Fibroblast of lung (primary cell): ENCODE measurements at regions not wholly inside any gene's neighbourhood (a gene's known extent, or its start where the extent isn't known, plus 50 kb on each side); places are given as distances from the start of the nearest gene placed in this dataset.

ENCODE experiments used
- DNase-seq, 2 donors: peaks; one replicate each; pipeline versions ENCODE4 v3.0.0 to v3.0.0-alpha.2; 2010; ENCODE audit warnings: low read depth in 2 of 2
- H2AFZ ChIP-seq: 2 replicates; pipeline ENCODE4 v1.5.1; 2012; ENCODE audit warnings: low read length, control low read depth, inconsistent platforms
- H3K27ac ChIP-seq: 2 replicates; pipeline ENCODE4 v1.5.1; 2011; ENCODE audit warnings: low read length, control low read depth; ENCODE audit not compliant: insufficient read depth
- H3K27me3 ChIP-seq: 2 replicates; pipeline ENCODE4 v1.5.1; 2011; ENCODE audit warnings: mild to moderate bottlenecking, low read length; ENCODE audit not compliant: control insufficient read depth, insufficient read depth
- H3K36me3 ChIP-seq: 2 replicates; pipeline ENCODE4 v1.5.1; 2011; ENCODE audit warnings: low read length; ENCODE audit not compliant: control insufficient read depth, insufficient read depth
- H3K4me1 ChIP-seq: 2 replicates; pipeline ENCODE4 v1.5.1; 2011; ENCODE audit warnings: low read length; ENCODE audit not compliant: control insufficient read depth, insufficient read depth; ENCODE audit errors: extremely low read depth
- H3K4me2 ChIP-seq: 2 replicates; pipeline ENCODE4 v1.5.1; 2011; ENCODE audit warnings: low read length, control low read depth; ENCODE audit not compliant: insufficient read depth; ENCODE audit errors: extremely low read depth
- H3K4me3 ChIP-seq, 4 experiments: fragments of 200-600 bp in 1 of 4; sonication (generic) in 1 of 4; replicated peaks in 1 of 4; 2 replicates each; pipeline ENCODE4 v1.5.1; 2011 to 2016; ENCODE audit warnings: low read length in 4 of 4, low read depth in 3 of 4, mild to moderate bottlenecking in 3 of 4, control low read depth in 2 of 4, inconsistent platforms in 1 of 4, mixed read lengths in 1 of 4; ENCODE audit not compliant: insufficient read depth in 1 of 4; ENCODE audit errors: control extremely low read depth in 1 of 4
- H3K79me2 ChIP-seq: 2 replicates; pipeline ENCODE4 v1.5.1; 2012; ENCODE audit warnings: mild to moderate bottlenecking, low read length, inconsistent platforms; ENCODE audit not compliant: control insufficient read depth, insufficient read depth
- H3K9ac ChIP-seq: 2 replicates; pipeline ENCODE4 v1.5.1; 2011; ENCODE audit warnings: mild to moderate bottlenecking, low read length, control low read depth; ENCODE audit not compliant: insufficient read depth
- H3K9me3 ChIP-seq: 2 replicates; pipeline ENCODE4 v1.5.1; 2012; ENCODE audit warnings: low read depth, low read length; ENCODE audit not compliant: control insufficient read depth, insufficient read depth
- H4K20me1 ChIP-seq: 2 replicates; pipeline ENCODE4 v1.5.1; 2011; ENCODE audit warnings: low read length; ENCODE audit not compliant: control insufficient read depth, insufficient read depth; ENCODE audit errors: extremely low read depth
- CTCF ChIP-seq, 2 donors: IDR thresholded peaks in 1 of 2; conservative IDR thresholded peaks in 1 of 2; 1 replicate in 1 of 2; 2 replicates in 1 of 2; pipeline ENCODE4 v1.5.1; 2011 to 2012; ENCODE audit warnings: low read length in 2 of 2, control low read depth in 1 of 2, inconsistent platforms in 1 of 2, low read depth in 1 of 2, mild to moderate bottlenecking in 1 of 2
- EZH2 ChIP-seq: IDR thresholded peaks from 2 replicates; pipeline ENCODE4 v1.5.1; 2012; ENCODE audit warnings: low read length, control low read depth, mild to moderate bottlenecking; ENCODE audit errors: missing control alignments

DNA sequence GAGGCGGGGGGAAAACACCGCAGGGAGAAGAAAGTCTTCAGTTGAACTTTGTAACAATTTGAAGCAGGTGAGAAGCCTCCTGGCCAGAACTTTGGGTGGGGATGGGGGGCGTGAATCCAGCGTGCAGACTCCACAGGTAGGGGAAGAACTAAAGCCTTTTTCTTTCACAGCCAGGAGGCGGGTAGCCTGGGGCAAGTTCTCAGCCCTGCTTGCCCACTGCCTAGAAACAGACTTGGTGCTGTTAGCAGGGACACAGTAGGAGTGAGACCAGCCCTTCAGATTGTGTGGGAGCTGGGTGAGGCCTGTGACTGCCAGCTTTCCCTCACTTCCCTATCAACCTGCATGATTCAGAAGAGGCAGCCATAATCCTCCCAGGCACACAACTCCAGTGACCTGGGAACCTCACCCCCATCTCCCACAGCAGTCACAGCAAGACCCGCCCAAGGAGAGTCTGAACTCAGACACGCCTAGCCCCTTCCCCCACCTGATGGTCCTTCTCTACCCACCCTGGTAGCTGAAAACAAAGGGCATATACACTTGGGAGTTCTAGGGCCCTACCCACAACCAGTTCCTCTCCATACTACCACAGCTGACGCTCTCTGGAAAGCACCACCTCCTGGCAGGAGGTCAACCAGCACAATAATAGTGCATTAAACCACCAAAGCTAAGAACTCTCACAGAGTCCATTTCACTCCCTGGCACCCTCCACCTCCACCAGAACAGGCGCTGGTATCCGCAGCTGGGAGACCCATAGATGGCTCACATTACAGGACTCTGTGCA, 83.5 kb upstream of the CDC42BPA start:
- no peak overlapping the region for H3K27ac ChIP-seq
- no peak overlapping the region for H3K4me2 ChIP-seq
- no peaks in the 10 kb centered on the region for H3K79me2 ChIP-seq
- H3K9me3 ChIP-seq = no peaks in the 10 kb centered on the region
- H3K4me3 ChIP-seq = no peak overlapping the region
- no peak for TF ChIP-seq EZH2
- TF ChIP-seq CTCF (conservative IDR thresholded peaks at IDR 0.05 in 1 of 2, IDR thresholded peaks at IDR 0.05 in 1 of 2; ENCODE audit: low read depth in 1 of 2, low read length in 2 of 2) = no peak
- H3K36me3 ChIP-seq = no peaks in the 10 kb centered on the region
- H4K20me1 ChIP-seq = no peaks in the 10 kb centered on the region
- no peaks in the 10 kb centered on the region for H3K4me1 ChIP-seq
- no peaks in the 10 kb centered on the region for H3K27me3 ChIP-seq
- DNase-seq = no peak
- H2AFZ ChIP-seq = no peak overlapping the region
- no peak overlapping the region for H3K9ac ChIP-seq

- Histone ChIP-seq H3K27ac (no peak overlapping the region), H3K9me3 (no peaks in the 10 kb centered on the region), H3K4me2 (no peak overlapping the region), H3K79me2 (no peaks in the 10 kb centered on the region), H3K36me3 (no peaks in the 10 kb centered on the region), H3K4me1 (no peaks in the 10 kb centered on the region), H2AFZ (no peak overlapping the region), H3K4me3 (no peak overlapping the region), H3K9ac (no peak overlapping the region), H3K27me3 (no peaks in the 10 kb centered on the region), H4K20me1 (no peaks in the 10 kb centered on the region)
- no peak for TF ChIP-seq EZH2
- no peak for TF ChIP-seq CTCF (conservative IDR thresholded peaks at IDR 0.05 in 1 of 2, IDR thresholded peaks at IDR 0.05 in 1 of 2; ENCODE audit: low read depth in 1 of 2, low read length in 2 of 2)
- DNase-seq = no peak
These were observed 80.9 kb upstream of the CDC42BPA start for GRCh38 chr1:227399152-227399730.

DNA sequence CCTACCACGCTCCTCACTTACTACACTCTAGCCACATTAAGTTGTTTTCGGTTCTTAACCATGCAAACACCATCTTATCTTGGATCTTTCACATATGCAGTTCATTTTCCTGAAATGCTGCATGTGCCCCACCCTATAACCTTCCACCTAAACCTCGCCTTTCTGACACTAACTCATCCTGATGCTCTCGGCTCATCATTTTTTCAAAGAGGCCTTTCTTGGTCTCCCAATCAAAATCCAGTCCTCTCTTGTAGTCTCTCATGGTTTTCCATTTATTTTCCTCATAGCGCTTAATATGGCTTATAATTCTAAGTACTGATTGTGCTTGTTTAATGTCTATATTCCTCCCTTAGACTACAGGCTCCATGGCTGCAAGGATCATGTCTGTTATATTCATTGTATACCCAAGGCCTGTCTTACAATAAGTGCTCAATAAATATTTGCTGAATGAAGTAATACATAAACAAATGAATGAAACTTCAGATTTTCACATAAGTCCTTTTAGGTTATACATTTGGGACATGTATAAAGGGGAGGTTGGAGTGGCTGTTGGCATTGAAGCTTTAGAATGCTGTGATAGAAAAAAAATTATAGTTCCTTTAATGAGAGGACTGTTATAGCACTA, 79.2 kb upstream of the CDC42BPA start:
- Histone ChIP-seq H3K9me3 (no peaks in the 10 kb centered on the region), H4K20me1 (no peaks in the 10 kb centered on the region), H3K36me3 (no peaks in the 10 kb centered on the region), H3K9ac (no peak overlapping the region), H3K27ac (no peak overlapping the region), H3K4me1 (no peaks in the 10 kb centered on the region), H3K4me3 (no peak overlapping the region), H3K4me2 (no peak overlapping the region), H3K79me2 (no peaks in the 10 kb centered on the region), H3K27me3 (no peaks in the 10 kb centered on the region), H2AFZ (no peak overlapping the region)
- TF ChIP-seq EZH2 (no peak), CTCF (conservative IDR thresholded peaks at IDR 0.05 in 1 of 2, IDR thresholded peaks at IDR 0.05 in 1 of 2; ENCODE audit: low read depth in 1 of 2, low read length in 2 of 2) (no peak)
- no peak for DNase-seq
